GM19468 (cell line): ENCODE measurements at regions not wholly inside any gene's neighbourhood (a gene's known extent, or its start where the extent isn't known, plus 50 kb on each side); places are given as distances from the start of the nearest gene placed in this dataset.

Source experiments
- ATAC-seq: cut with Tn5 transposase; IDR thresholded peaks from one replicate; pipeline ENCODE4 v1.9.1; 2021; ENCODE audit warnings: mild to moderate bottlenecking, moderate library complexity, moderate number of reproducible peaks; ENCODE audit not compliant: unreplicated experiment; ENCODE audit errors: extremely low read depth

- no peak for ATAC-seq
Observed at GRCh38 chr2:120576509-120577474, 158.9 kb upstream of the GLI2 start.

GRCh38 chr2:120577721-120578295 is 157.9 kb upstream of the GLI2 start:
- no peak for ATAC-seq

GRCh38 chr2:120578576-120579352 is 156.9 kb upstream of the GLI2 start:
- no peak for ATAC-seq

GRCh38 chr2:120579916-120580685 is 155.6 kb upstream of the GLI2 start:
- ATAC-seq, result no peak

GRCh38 chr2:120580709-120581108 is 155.0 kb upstream of the GLI2 start:
- no peak for ATAC-seq

GRCh38 chr2:120583121-120583520 is 152.5 kb upstream of the GLI2 start:
- ATAC-seq, result no peak

GRCh38 chr2:120583851-120584570 is 151.7 kb upstream of the GLI2 start:
- no peak for ATAC-seq

GRCh38 chr2:120586507-120587278 is 149.0 kb upstream of the GLI2 start:
- ATAC-seq, result no peak

- ATAC-seq, result no peak
Observed at GRCh38 chr2:120587279-120587996, 148.2 kb upstream of the GLI2 start.

GRCh38 chr2:120587997-120588336 is 147.7 kb upstream of the GLI2 start:
- ATAC-seq, result no peak

- ATAC-seq, result no peak
Observed at GRCh38 chr2:120589771-120590608, 145.7 kb upstream of the GLI2 start.

GRCh38 chr2:120590841-120591240 is 144.8 kb upstream of the GLI2 start:
- ATAC-seq, result no peak

- no peak for ATAC-seq
Observed at GRCh38 chr2:120591572-120591971, 144.1 kb upstream of the GLI2 start.

GRCh38 chr2:120592084-120592483 is 143.6 kb upstream of the GLI2 start:
- no peak for ATAC-seq

GRCh38 chr2:120593921-120594686 is 141.6 kb upstream of the GLI2 start:
- ATAC-seq, result no peak

- no peak for ATAC-seq
Observed at GRCh38 chr2:120594856-120595685, 140.6 kb upstream of the GLI2 start.
